Keratinocyte (primary cell): ENCODE measurements at regions not wholly inside any gene's neighbourhood (a gene's known extent, or its start where the extent isn't known, plus 50 kb on each side); places are given as distances from the start of the nearest gene placed in this dataset.

ENCODE experiments used
- DNase-seq: peaks from one replicate; pipeline ENCODE4 v3.0.0-alpha.2; 2011; ENCODE audit warnings: low read depth, missing footprints, low spot score
- FAIRE-seq: peaks from 2 replicates; lab custom pipeline; 2011; peaks lifted over from hg19 to GRCh38; lab: Jason Lieb, UNC
- H2AFZ ChIP-seq: 2 replicates; pipeline ENCODE4 v1.6.0; 2012; ENCODE audit warnings: low read length, control low read depth, inconsistent platforms; ENCODE audit not compliant: control insufficient read depth
- H3K27ac ChIP-seq: 2 replicates; pipeline ENCODE4 v1.5.1; 2011; ENCODE audit warnings: low read length; ENCODE audit not compliant: control insufficient read depth, insufficient read depth
- H3K27me3 ChIP-seq: 3 replicates; pipeline ENCODE4 v1.6.0; 2011; ENCODE audit warnings: low read length; ENCODE audit not compliant: control insufficient read depth, insufficient read depth; ENCODE audit errors: extremely low read depth
- H3K36me3 ChIP-seq, 2 experiments: 2 replicates in 1 of 2; 3 replicates in 1 of 2; pipeline ENCODE4 v1.5.1; 2011; ENCODE audit warnings: low read length in 2 of 2, mild to moderate bottlenecking in 1 of 2; ENCODE audit not compliant: control insufficient read depth in 2 of 2, insufficient read depth in 2 of 2; ENCODE audit errors: extremely low read depth in 1 of 2
- H3K4me1 ChIP-seq: 3 replicates; pipeline ENCODE4 v1.5.1; 2011; ENCODE audit warnings: low read length; ENCODE audit not compliant: control insufficient read depth, insufficient read depth; ENCODE audit errors: extremely low read depth
- H3K4me2 ChIP-seq: 3 replicates; pipeline ENCODE4 v1.6.0; 2011; ENCODE audit warnings: low read depth, low read length; ENCODE audit not compliant: control insufficient read depth, insufficient read depth; ENCODE audit errors: extremely low read depth
- H3K4me3 ChIP-seq, 3 experiments: fragments of 200-600 bp in 1 of 3; sonication (generic) in 1 of 3; 2 replicates in 2 of 3; 3 replicates in 1 of 3; pipeline ENCODE4 v1.5.1; 2011 to 2016; ENCODE audit warnings: low read length in 3 of 3, mild to moderate bottlenecking in 3 of 3, control low read depth in 2 of 3, inconsistent platforms in 1 of 3, low read depth in 1 of 3, mixed read lengths in 1 of 3, mixed run types in 1 of 3, moderate library complexity in 1 of 3; ENCODE audit not compliant: control insufficient read depth in 2 of 3, insufficient read depth in 2 of 3; ENCODE audit errors: extremely low read depth in 1 of 3
- H3K79me2 ChIP-seq: 2 replicates; pipeline ENCODE4 v1.6.0; 2012; ENCODE audit warnings: low read length; ENCODE audit not compliant: control insufficient read depth, insufficient read depth
- H3K9ac ChIP-seq: 3 replicates; pipeline ENCODE4 v1.6.0; 2011; ENCODE audit warnings: low read length; ENCODE audit not compliant: control insufficient read depth, insufficient read depth; ENCODE audit errors: extremely low read depth
- H3K9me1 ChIP-seq: 3 replicates; pipeline ENCODE4 v1.6.0; 2011; ENCODE audit warnings: low read length; ENCODE audit not compliant: control insufficient read depth, insufficient read depth; ENCODE audit errors: extremely low read depth
- H3K9me3 ChIP-seq: 2 replicates; pipeline ENCODE4 v1.5.1; 2012; ENCODE audit warnings: low read depth, low read length; ENCODE audit not compliant: control insufficient read depth
- H4K20me1 ChIP-seq: 3 replicates; pipeline ENCODE4 v1.6.0; 2011; ENCODE audit warnings: low read length; ENCODE audit not compliant: control insufficient read depth, insufficient read depth; ENCODE audit errors: extremely low read depth
- CTCF ChIP-seq, 3 experiments: IDR thresholded peaks in 1 of 3; conservative IDR thresholded peaks in 1 of 3; optimal IDR thresholded peaks in 1 of 3; 2 replicates in 2 of 3; 3 replicates in 1 of 3; pipeline versions ENCODE3 to v1.5.1; 2011; ENCODE audit warnings: low read length in 3 of 3, mild to moderate bottlenecking in 3 of 3, moderate library complexity in 2 of 3, control low read depth in 1 of 3, inconsistent platforms in 1 of 3; ENCODE audit not compliant: insufficient read depth in 2 of 3; ENCODE audit errors: extremely low read depth in 1 of 3
- EZH2 ChIP-seq: IDR thresholded peaks from one replicate; pipeline ENCODE4 v1.6.1; 2012; ENCODE audit warnings: inconsistent platforms, mild to moderate bottlenecking, low read length, moderate library complexity
- dilution Hi-C: fragments of 300-500 bp; cut with MboI; formaldehyde crosslinking; loops from one replicate; pipeline ENCODE4 v1.7.0; 2020; ENCODE audit warnings: low sequenced_read_pairs; ENCODE audit not compliant: extremely low pct_ligation_motif_present

DNA sequence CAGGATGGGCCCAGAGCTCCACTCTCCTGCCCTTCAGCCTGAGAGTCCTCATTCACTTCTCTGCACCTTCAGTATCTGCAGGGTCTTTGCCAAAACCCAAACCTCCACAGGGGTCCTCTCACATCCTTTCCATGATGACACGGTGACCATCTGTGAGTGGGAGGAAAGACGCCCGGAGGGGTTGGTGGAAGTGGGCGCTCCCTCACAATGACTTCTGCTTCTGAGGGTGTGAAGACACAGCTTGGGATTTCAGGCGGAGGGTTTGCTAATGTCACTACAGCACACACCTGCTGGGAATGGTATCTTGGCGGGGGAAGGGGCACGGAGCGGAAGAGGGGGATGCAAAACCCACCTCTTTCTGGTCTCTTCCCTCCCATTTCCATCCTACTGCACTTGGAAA, 115.1 kb upstream of the SDK2 start:
- Histone ChIP-seq H3K9ac (no peak overlapping the region), H3K27ac (no peak overlapping the region), H3K9me1 (no peaks in the 10 kb centered on the region), H3K9me3 (no peaks in the 10 kb centered on the region), H3K4me2 (no peak overlapping the region), H3K4me3 (no peak overlapping the region), H3K36me3 (no peaks in the 10 kb centered on the region), H4K20me1 (peaks cover 3% of the 10 kb centered on the region), H3K27me3 (peaks cover 11% of the 10 kb centered on the region), H3K79me2 (no peaks in the 10 kb centered on the region), H2AFZ (no peak overlapping the region), H3K4me1 (no peaks in the 10 kb centered on the region)
- dilution Hi-C loops, result no loop called here
- no peak for DNase-seq
- FAIRE-seq, result no peak
- no peak for TF ChIP-seq CTCF (optimal IDR thresholded peaks at IDR 0.05 in 1 of 3, IDR thresholded peaks at IDR 0.05 in 1 of 3, conservative IDR thresholded peaks at IDR 0.05 in 1 of 3; ENCODE audit: extremely low read depth in 1 of 3, insufficient read depth in 2 of 3, low read length in 3 of 3)
- TF ChIP-seq EZH2, result no peak

DNA sequence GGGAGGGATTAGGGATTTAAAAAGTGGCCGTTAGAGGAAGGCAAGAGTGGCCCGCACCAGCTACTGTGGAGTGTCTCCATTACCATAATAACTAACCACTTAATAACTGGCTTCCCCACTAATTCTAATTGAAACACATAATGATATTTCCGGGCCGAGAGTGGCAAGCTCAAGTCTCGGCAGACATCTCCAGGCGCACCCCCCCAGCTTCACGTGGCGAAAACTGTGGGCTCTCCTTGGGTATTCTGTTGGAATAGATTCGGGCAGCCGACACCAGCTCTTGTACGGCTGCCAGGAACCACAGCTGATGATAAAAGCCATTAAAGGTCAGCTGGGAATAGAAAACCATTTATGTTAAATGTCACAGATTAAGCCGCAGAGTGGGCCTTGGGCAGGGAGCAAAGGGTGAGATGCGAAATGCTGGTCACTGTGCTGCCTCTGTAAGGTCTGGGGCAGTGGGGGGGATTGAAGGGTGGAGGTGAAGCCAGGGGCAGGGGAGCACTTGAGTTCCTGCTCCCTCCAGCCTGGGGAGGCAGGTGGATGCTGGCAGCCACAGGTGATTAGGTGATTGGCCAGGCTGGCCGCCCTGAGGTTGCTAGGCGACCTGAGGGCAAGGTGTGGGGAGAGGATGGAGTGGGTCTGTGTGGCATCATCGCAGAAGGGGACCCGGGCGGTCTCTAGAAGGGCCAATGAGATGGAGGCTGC, 115.6 kb upstream of the SDK2 start:
- FAIRE-seq, result no peak
- Histone ChIP-seq H3K4me1 (no peaks in the 10 kb centered on the region), H4K20me1 (peaks cover 3% of the 10 kb centered on the region), H2AFZ (no peak overlapping the region), H3K4me3 (no peak overlapping the region), H3K79me2 (no peaks in the 10 kb centered on the region), H3K27me3 (peaks cover 11% of the 10 kb centered on the region), H3K4me2 (no peak overlapping the region), H3K27ac (no peak overlapping the region), H3K36me3 (no peaks in the 10 kb centered on the region), H3K9me3 (no peaks in the 10 kb centered on the region), H3K9ac (no peak overlapping the region), H3K9me1 (no peaks in the 10 kb centered on the region)
- dilution Hi-C loops, result no loop called here
- TF ChIP-seq EZH2 (no peak), CTCF (optimal IDR thresholded peaks at IDR 0.05 in 1 of 3, IDR thresholded peaks at IDR 0.05 in 1 of 3, conservative IDR thresholded peaks at IDR 0.05 in 1 of 3; ENCODE audit: extremely low read depth in 1 of 3, insufficient read depth in 2 of 3, low read length in 3 of 3) (no peak)
- no peak for DNase-seq
